Liver (tissue), 8 donors: ENCODE measurements at regions not wholly inside any gene's neighbourhood (a gene's known extent, or its start where the extent isn't known, plus 50 kb on each side); places are given as distances from the start of the nearest gene placed in this dataset.

ENCODE experiments used
- DNase-seq: peaks from one replicate; pipeline ENCODE4 v3.0.0-alpha.2; 2017; ENCODE audit warnings: low spot score
- H3K27ac ChIP-seq, 2 donors: one replicate each; pipeline ENCODE4 v1.7.0; 2013; ENCODE audit warnings: inconsistent platforms in 2 of 2, low read length in 2 of 2, control low read depth in 1 of 2, low read depth in 1 of 2, mild to moderate bottlenecking in 1 of 2
- H3K27me3 ChIP-seq, 4 donors: one replicate each; pipeline versions ENCODE4 v1.6.1 to v1.7.0; 2013; ENCODE audit warnings: low read length in 3 of 4, inconsistent platforms in 1 of 4, mild to moderate bottlenecking in 1 of 4, moderate library complexity in 1 of 4; ENCODE audit not compliant: control insufficient read depth in 4 of 4, insufficient read depth in 4 of 4
- H3K36me3 ChIP-seq, 4 donors: one replicate each; pipeline versions ENCODE4 v1.6.1 to v1.7.0; 2013; ENCODE audit warnings: low read length in 3 of 4, mild to moderate bottlenecking in 3 of 4, low read depth in 1 of 4, moderate library complexity in 1 of 4; ENCODE audit not compliant: control insufficient read depth in 4 of 4, insufficient read depth in 3 of 4
- H3K4me1 ChIP-seq, 4 donors: one replicate each; pipeline versions ENCODE4 v1.6.1 to v1.7.0; 2013; ENCODE audit warnings: low read length in 3 of 4, mild to moderate bottlenecking in 3 of 4, moderate library complexity in 1 of 4; ENCODE audit not compliant: control insufficient read depth in 4 of 4, insufficient read depth in 4 of 4
- H3K4me3 ChIP-seq, 3 donors: one replicate each; pipeline versions ENCODE4 v1.6.1 to v1.7.0; 2013; ENCODE audit warnings: low read length in 3 of 3, control low read depth in 1 of 3, low read depth in 1 of 3, mild to moderate bottlenecking in 1 of 3
- H3K9ac ChIP-seq, 2 donors: one replicate each; pipeline ENCODE4 v1.7.0; 2013; ENCODE audit warnings: low read length in 2 of 2, mild to moderate bottlenecking in 2 of 2, moderate library complexity in 2 of 2, control low read depth in 1 of 2, low read depth in 1 of 2
- H3K9me3 ChIP-seq, 4 donors: one replicate each; pipeline versions ENCODE4 v1.6.1 to v1.7.0; 2013; ENCODE audit warnings: low read length in 3 of 4; ENCODE audit not compliant: control insufficient read depth in 4 of 4
- CTCF ChIP-seq: fragments of 150-350 bp; IDR thresholded peaks from 2 replicates; pipeline ENCODE4 v1.5.1; 2017; ENCODE audit warnings: improper control_type of control experiment, low read depth, low read length; ENCODE audit not compliant: missing input control
- EGR1 ChIP-seq, 2 donors: IDR thresholded peaks; 2 replicates each; pipeline ENCODE4 v1.6.1; 2016 to 2018; ENCODE audit warnings: antibody characterized with exemption in 2 of 2, low read depth in 2 of 2
- FOXA1 ChIP-seq: IDR thresholded peaks from 2 replicates; pipeline ENCODE4 v1.6.1; 2016; ENCODE audit warnings: antibody characterized with exemption
- FOXA2 ChIP-seq: IDR thresholded peaks from 2 replicates; pipeline ENCODE4 v1.6.1; 2016; ENCODE audit warnings: antibody characterized with exemption
- GABPA ChIP-seq, 2 donors: IDR thresholded peaks in 1 of 2; conservative IDR thresholded peaks in 1 of 2; 2 replicates each; pipeline ENCODE4 v1.6.1; 2016; ENCODE audit warnings: antibody characterized with exemption in 2 of 2, mild to moderate bottlenecking in 1 of 2, moderate library complexity in 1 of 2
- HNF4A ChIP-seq, 2 donors: conservative IDR thresholded peaks; 2 replicates each; pipeline ENCODE4 v1.6.1; 2016; ENCODE audit warnings: antibody characterized with exemption in 2 of 2, mild to moderate bottlenecking in 2 of 2
- HNF4G ChIP-seq: IDR thresholded peaks from 2 replicates; pipeline ENCODE4 v1.6.1; 2016; ENCODE audit warnings: antibody characterized with exemption
- JUND ChIP-seq, 2 donors: IDR thresholded peaks; 2 replicates each; pipeline ENCODE4 v1.6.1; 2016; ENCODE audit warnings: antibody characterized with exemption in 2 of 2
- RAD21 ChIP-seq, 2 donors: IDR thresholded peaks; 2 replicates each; pipeline ENCODE4 v1.6.1; 2016; ENCODE audit warnings: antibody characterized with exemption in 2 of 2, mild to moderate bottlenecking in 2 of 2
- RXRA ChIP-seq, 2 donors: IDR thresholded peaks; 2 replicates each; pipeline ENCODE4 v1.6.1; 2017 to 2018; ENCODE audit warnings: antibody characterized with exemption in 2 of 2, mild to moderate bottlenecking in 1 of 2
- SP1 ChIP-seq: IDR thresholded peaks from 2 replicates; pipeline ENCODE4 v1.6.1; 2018; ENCODE audit warnings: antibody characterized with exemption, mild to moderate bottlenecking
- TAF1 ChIP-seq: conservative IDR thresholded peaks from 2 replicates; pipeline ENCODE4 v1.6.1; 2016; ENCODE audit warnings: antibody characterized with exemption, mild to moderate bottlenecking
- YY1 ChIP-seq: IDR thresholded peaks from 2 replicates; pipeline ENCODE4 v1.6.1; 2016; ENCODE audit warnings: antibody characterized with exemption, mild to moderate bottlenecking
- WGBS: extraction: QIAGEN DNeasy Blood & Tissue Kit; methylation state at CpG from one replicate; pipeline ENCODE4 v1.1.7; 2013; 5-methylcytosine and 5-hydroxymethylcytosine counted together
- TF ChIP-seq, protein P1 (sequence below): IDR thresholded peaks from 2 replicates; pipeline ENCODE4 v1.6.1; 2016; ENCODE audit warnings: antibody characterized with exemption, mild to moderate bottlenecking
- TF ChIP-seq, protein P2 (sequence below): IDR thresholded peaks from 2 replicates; pipeline ENCODE4 v1.6.1; 2016; ENCODE audit warnings: antibody characterized with exemption
- TF ChIP-seq, protein P3 (sequence below): IDR thresholded peaks from 2 replicates; pipeline ENCODE4 v1.6.1; 2016; ENCODE audit warnings: antibody characterized with exemption
- TF ChIP-seq, protein P4 (sequence below): IDR thresholded peaks from 2 replicates; pipeline ENCODE4 v1.6.1; 2016; ENCODE audit warnings: antibody characterized with exemption
- donor health status: healthy.
- donor health status: healthy.
- donor health status: healthy.
- donor health status: healthy.
- donor health status: healthy.

DNA sequence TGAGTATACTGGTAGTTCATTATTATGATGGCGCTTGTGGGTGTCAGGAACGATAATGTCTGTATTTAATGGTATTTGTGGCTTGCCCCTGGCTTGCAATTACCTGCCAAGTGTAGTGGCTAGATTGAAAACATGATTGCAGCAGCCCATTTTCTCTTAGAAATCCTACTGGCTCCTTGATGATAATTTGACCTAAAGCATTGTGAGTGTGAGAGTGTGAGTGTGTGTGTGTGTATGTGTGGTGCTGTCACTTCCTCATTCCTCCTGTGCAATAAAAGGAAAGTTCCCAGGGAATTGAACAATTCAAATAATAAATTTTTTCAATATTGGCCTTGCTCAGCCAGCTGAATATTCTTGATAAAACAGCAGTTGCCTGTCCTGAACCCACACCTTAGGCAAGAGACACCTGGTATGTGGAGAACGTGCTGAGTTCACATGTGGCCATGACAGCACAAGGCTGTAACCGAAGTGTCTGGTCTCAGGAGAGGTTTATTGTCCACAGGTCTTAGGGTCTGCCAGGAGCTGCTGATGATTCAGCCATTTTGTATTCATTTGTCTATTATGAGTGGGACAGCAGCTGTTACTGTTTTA lies 193.3 kb downstream of the CD47 start:
- no peak overlapping the region for H3K4me3 ChIP-seq
- no peaks in the 10 kb centered on the region for H3K4me1 ChIP-seq
- no peaks in the 10 kb centered on the region for H3K9me3 ChIP-seq
- H3K36me3 ChIP-seq: no peaks in the 10 kb centered on the region
- H3K27me3 ChIP-seq: peaks cover 0 to 8% (median 0%) of the 10 kb centered on the region in 4 donors
- DNase-seq: no peak
- TF ChIP-seq EGR1 (IDR thresholded peaks at IDR 0.05; ENCODE audit: low read depth in 2 of 2) (no peak), FOXA1 (no peak), CTCF (no peak), YY1 (no peak), JUND (IDR thresholded peaks at IDR 0.05) (no peak), HNF4A (conservative IDR thresholded peaks at IDR 0.05) (no peak), FOXA2 (no peak), RXRA (IDR thresholded peaks at IDR 0.05) (no peak), GABPA (IDR thresholded peaks at IDR 0.05 in 1 of 2, conservative IDR thresholded peaks at IDR 0.05 in 1 of 2) (no peak), HNF4G (no peak), TAF1 (no peak), RAD21 (IDR thresholded peaks at IDR 0.05) (no peak), SP1 (no peak)
- TF ChIP-seq, protein P1, sequence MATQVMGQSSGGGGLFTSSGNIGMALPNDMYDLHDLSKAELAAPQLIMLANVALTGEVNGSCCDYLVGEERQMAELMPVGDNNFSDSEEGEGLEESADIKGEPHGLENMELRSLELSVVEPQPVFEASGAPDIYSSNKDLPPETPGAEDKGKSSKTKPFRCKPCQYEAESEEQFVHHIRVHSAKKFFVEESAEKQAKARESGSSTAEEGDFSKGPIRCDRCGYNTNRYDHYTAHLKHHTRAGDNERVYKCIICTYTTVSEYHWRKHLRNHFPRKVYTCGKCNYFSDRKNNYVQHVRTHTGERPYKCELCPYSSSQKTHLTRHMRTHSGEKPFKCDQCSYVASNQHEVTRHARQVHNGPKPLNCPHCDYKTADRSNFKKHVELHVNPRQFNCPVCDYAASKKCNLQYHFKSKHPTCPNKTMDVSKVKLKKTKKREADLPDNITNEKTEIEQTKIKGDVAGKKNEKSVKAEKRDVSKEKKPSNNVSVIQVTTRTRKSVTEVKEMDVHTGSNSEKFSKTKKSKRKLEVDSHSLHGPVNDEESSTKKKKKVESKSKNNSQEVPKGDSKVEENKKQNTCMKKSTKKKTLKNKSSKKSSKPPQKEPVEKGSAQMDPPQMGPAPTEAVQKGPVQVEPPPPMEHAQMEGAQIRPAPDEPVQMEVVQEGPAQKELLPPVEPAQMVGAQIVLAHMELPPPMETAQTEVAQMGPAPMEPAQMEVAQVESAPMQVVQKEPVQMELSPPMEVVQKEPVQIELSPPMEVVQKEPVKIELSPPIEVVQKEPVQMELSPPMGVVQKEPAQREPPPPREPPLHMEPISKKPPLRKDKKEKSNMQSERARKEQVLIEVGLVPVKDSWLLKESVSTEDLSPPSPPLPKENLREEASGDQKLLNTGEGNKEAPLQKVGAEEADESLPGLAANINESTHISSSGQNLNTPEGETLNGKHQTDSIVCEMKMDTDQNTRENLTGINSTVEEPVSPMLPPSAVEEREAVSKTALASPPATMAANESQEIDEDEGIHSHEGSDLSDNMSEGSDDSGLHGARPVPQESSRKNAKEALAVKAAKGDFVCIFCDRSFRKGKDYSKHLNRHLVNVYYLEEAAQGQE: no peak
- TF ChIP-seq, protein P2, sequence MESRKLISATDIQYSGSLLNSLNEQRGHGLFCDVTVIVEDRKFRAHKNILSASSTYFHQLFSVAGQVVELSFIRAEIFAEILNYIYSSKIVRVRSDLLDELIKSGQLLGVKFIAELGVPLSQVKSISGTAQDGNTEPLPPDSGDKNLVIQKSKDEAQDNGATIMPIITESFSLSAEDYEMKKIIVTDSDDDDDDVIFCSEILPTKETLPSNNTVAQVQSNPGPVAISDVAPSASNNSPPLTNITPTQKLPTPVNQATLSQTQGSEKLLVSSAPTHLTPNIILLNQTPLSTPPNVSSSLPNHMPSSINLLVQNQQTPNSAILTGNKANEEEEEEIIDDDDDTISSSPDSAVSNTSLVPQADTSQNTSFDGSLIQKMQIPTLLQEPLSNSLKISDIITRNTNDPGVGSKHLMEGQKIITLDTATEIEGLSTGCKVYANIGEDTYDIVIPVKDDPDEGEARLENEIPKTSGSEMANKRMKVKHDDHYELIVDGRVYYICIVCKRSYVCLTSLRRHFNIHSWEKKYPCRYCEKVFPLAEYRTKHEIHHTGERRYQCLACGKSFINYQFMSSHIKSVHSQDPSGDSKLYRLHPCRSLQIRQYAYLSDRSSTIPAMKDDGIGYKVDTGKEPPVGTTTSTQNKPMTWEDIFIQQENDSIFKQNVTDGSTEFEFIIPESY: no peak
- TF ChIP-seq, protein P3, sequence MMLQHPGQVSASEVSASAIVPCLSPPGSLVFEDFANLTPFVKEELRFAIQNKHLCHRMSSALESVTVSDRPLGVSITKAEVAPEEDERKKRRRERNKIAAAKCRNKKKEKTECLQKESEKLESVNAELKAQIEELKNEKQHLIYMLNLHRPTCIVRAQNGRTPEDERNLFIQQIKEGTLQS: no peak
- TF ChIP-seq, protein P4, sequence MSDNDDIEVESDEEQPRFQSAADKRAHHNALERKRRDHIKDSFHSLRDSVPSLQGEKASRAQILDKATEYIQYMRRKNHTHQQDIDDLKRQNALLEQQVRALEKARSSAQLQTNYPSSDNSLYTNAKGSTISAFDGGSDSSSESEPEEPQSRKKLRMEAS: no peak
- H3K9ac ChIP-seq: no peak overlapping the region
- H3K27ac ChIP-seq: no peak overlapping the region
- 79% methylated on average over 4 of the region's 4 CpGs for WGBS
